Vagina (tissue), 2 donors: ENCODE measurements at regions not wholly inside any gene's neighbourhood (a gene's known extent, or its start where the extent isn't known, plus 50 kb on each side); places are given as distances from the start of the nearest gene placed in this dataset.

Experiments used
- POLR2A ChIP-seq, 2 donors: fragments of 450-650 bp; IDR thresholded peaks; one replicate each; pipeline ENCODE4 v1.6.1; 2017; ENCODE audit warnings: antibody characterized with exemption in 2 of 2, mild to moderate bottlenecking in 2 of 2, moderate library complexity in 2 of 2
- TF ChIP-seq, protein P1 (sequence below), 3 experiments: fragments of 450-650 bp in 2 of 3; fragments of 200-600 bp in 1 of 3; sonication (generic) in 1 of 3; IDR thresholded peaks; one replicate each; pipeline ENCODE4 v1.5.1; 2017 to 2019; ENCODE audit warnings: antibody characterized with exemption in 3 of 3, mild to moderate bottlenecking in 2 of 3, moderate library complexity in 2 of 3

DNA sequence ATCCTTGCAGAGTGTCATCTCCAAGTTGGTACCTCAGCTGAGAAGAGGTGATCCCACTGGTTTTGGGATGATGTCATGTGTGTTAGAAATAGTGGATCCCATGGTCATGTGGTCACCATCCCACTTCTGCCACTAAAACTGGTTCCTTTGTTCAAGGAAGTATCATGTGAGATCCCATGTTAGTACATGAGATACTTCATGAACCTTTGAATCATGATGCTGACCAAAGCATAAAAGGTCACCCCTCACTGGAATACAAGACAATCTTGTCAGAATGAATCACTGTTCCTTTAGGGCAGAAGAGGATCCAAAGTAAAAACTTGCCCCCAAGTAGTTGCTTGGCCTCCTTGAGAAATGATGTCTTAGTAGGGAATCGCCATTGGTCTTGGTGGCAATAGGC, 150.9 kb upstream of the MOCS2 start:
- TF ChIP-seq, protein P1, sequence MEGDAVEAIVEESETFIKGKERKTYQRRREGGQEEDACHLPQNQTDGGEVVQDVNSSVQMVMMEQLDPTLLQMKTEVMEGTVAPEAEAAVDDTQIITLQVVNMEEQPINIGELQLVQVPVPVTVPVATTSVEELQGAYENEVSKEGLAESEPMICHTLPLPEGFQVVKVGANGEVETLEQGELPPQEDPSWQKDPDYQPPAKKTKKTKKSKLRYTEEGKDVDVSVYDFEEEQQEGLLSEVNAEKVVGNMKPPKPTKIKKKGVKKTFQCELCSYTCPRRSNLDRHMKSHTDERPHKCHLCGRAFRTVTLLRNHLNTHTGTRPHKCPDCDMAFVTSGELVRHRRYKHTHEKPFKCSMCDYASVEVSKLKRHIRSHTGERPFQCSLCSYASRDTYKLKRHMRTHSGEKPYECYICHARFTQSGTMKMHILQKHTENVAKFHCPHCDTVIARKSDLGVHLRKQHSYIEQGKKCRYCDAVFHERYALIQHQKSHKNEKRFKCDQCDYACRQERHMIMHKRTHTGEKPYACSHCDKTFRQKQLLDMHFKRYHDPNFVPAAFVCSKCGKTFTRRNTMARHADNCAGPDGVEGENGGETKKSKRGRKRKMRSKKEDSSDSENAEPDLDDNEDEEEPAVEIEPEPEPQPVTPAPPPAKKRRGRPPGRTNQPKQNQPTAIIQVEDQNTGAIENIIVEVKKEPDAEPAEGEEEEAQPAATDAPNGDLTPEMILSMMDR (IDR thresholded peaks at IDR 0.05): no peak
- TF ChIP-seq POLR2A (IDR thresholded peaks at IDR 0.05): no peak
